GM12864 (cell line): ENCODE measurements at regions not wholly inside any gene's neighbourhood (a gene's known extent, or its start where the extent isn't known, plus 50 kb on each side); places are given as distances from the start of the nearest gene placed in this dataset.

Source experiments
- DNase-seq: peaks from one replicate; pipeline ENCODE4 v3.0.0-alpha.2; 2011; ENCODE audit warnings: low read depth
- H3K4me3 ChIP-seq: 2 replicates; pipeline ENCODE4 v1.5.1; 2011; ENCODE audit warnings: mild to moderate bottlenecking, low read depth, low read length, control low read depth
- CTCF ChIP-seq: IDR thresholded peaks from 2 replicates; pipeline ENCODE4 v1.5.1; 2011; ENCODE audit warnings: low read depth, mild to moderate bottlenecking, moderate library complexity, low read length, control low read depth, inconsistent platforms; ENCODE audit errors: missing control alignments

GRCh38 chr11:116170526-116171120, 602.2 kb downstream of the BUD13 start:
- DNase-seq: no peak
- peak; percentile 43 for TF ChIP-seq CTCF
- H3K4me3 ChIP-seq: no peak overlapping the region

- H3K4me3 ChIP-seq: no peak overlapping the region
- no peak for DNase-seq
- no peak for TF ChIP-seq CTCF
Observed at GRCh38 chr11:116169776-116170175, 603.0 kb downstream of the BUD13 start.

GRCh38 chr11:116168459-116168787, 604.4 kb downstream of the BUD13 start:
- TF ChIP-seq CTCF: no peak
- no peak for DNase-seq
- no peak overlapping the region for H3K4me3 ChIP-seq

- DNase-seq: no peak
- no peak overlapping the region for H3K4me3 ChIP-seq
- TF ChIP-seq CTCF: no peak
Observed at GRCh38 chr11:116167706-116168458, 604.9 kb downstream of the BUD13 start.

GRCh38 chr11:116166573-116167465, 606.0 kb downstream of the BUD13 start:
- TF ChIP-seq CTCF: no peak
- no peak overlapping the region for H3K4me3 ChIP-seq
- no peak for DNase-seq

GRCh38 chr11:116164843-116165242, 607.9 kb downstream of the BUD13 start:
- no peak for TF ChIP-seq CTCF
- H3K4me3 ChIP-seq: no peak overlapping the region
- DNase-seq: no peak

GRCh38 chr11:116162886-116163230, 609.9 kb downstream of the BUD13 start:
- TF ChIP-seq CTCF: no peak

More at GRCh38 chr11:116162886-116163230, 609.9 kb downstream of the BUD13 start:
- no peak for DNase-seq
- H3K4me3 ChIP-seq: no peak overlapping the region
